Right lobe of liver (tissue), 6 donors: ENCODE measurements at regions not wholly inside any gene's neighbourhood (a gene's known extent, or its start where the extent isn't known, plus 50 kb on each side); places are given as distances from the start of the nearest gene placed in this dataset.

Experiments
- ATAC-seq, 4 donors: fragments of 200-7000 bp; cut with Tn5 transposase; one replicate each; pipeline ENCODE4 v1.9.1; 2020; ENCODE audit warnings: mild to moderate bottlenecking in 4 of 4, moderate library complexity in 4 of 4
- DNase-seq, 3 donors: peaks; one replicate each; pipeline ENCODE4 v3.0.0-alpha.2; 2020
- H3K27ac ChIP-seq, 3 donors: fragments of 200-600 bp; one replicate each; pipeline ENCODE4 v1.8.0; 2022
- H3K27me3 ChIP-seq, 2 donors: fragments of 200-600 bp; one replicate each; pipeline ENCODE4 v1.8.0; 2022
- H3K36me3 ChIP-seq, 4 donors: fragments of 200-600 bp; sonication (generic) in 1 of 4; one replicate each; pipeline versions ENCODE4 v1.5.1 to v1.8.0; 2017 to 2022; ENCODE audit warnings: control low read depth in 1 of 4
- H3K4me1 ChIP-seq, 4 donors: fragments of 200-600 bp; sonication (generic) in 1 of 4; one replicate each; pipeline versions ENCODE4 v1.5.1 to v1.8.0; 2017 to 2022; ENCODE audit warnings: control low read depth in 1 of 4
- H3K4me3 ChIP-seq, 3 donors: fragments of 200-600 bp; one replicate each; pipeline ENCODE4 v1.8.0; 2022
- H3K9me3 ChIP-seq, 4 donors: fragments of 200-600 bp; sonication (generic) in 1 of 4; one replicate each; pipeline versions ENCODE4 v1.5.1 to v1.8.0; 2017 to 2022; ENCODE audit warnings: control low read depth in 1 of 4
- POLR2A ChIP-seq: fragments of 450-650 bp; IDR thresholded peaks from one replicate; pipeline ENCODE4 v1.6.1; 2017; ENCODE audit warnings: antibody characterized with exemption, mild to moderate bottlenecking
- WGBS: methylation state at CpG from one replicate; pipeline ENCODE4 v1.1.6; 2018; ENCODE audit warnings: low coverage, low lambda C conversion rate; ENCODE audit not compliant: insufficient coverage; ENCODE audit errors: missing lambda C conversion rate; 5-methylcytosine and 5-hydroxymethylcytosine counted together
- intact Hi-C, 2 donors: fragments of 100-400 bp; cut with DNase I; formaldehyde crosslinking; loops; one replicate each; pipeline versions ENCODE4 v1.11.2 to v1.14.1; 2022
- TF ChIP-seq, protein P1 (sequence below), 4 donors: fragments of 200-600 bp in 3 of 4; fragments of 450-650 bp in 1 of 4; IDR thresholded peaks; one replicate each; pipeline versions ENCODE4 v1.5.1 to v1.8.0; 2016 to 2022; ENCODE audit warnings: antibody characterized with exemption in 4 of 4, mild to moderate bottlenecking in 2 of 4
- donor health status: DM: no; HTN: yes; CAD: no.
- donor health status: DM: no; HTN: no; CAD: no.
- donor health status: DM: no; HTN: no; CAD: no.
- donor health status: DM: no; HTN: yes; CAD: no.
- donor health status: DM: no; HTN: yes; CAD: no.

GRCh38 chr22:49546811-49547585 lies 280.7 kb downstream of the BRD1 start:
- H3K4me3 ChIP-seq = no peak overlapping the region
- intact Hi-C loops = no loop called here
- peak in 2 of 3 donors; percentile 35 for DNase-seq
- no peaks in the 10 kb centered on the region for H3K36me3 ChIP-seq
- TF ChIP-seq POLR2A = no peak
- TF ChIP-seq, protein P1, sequence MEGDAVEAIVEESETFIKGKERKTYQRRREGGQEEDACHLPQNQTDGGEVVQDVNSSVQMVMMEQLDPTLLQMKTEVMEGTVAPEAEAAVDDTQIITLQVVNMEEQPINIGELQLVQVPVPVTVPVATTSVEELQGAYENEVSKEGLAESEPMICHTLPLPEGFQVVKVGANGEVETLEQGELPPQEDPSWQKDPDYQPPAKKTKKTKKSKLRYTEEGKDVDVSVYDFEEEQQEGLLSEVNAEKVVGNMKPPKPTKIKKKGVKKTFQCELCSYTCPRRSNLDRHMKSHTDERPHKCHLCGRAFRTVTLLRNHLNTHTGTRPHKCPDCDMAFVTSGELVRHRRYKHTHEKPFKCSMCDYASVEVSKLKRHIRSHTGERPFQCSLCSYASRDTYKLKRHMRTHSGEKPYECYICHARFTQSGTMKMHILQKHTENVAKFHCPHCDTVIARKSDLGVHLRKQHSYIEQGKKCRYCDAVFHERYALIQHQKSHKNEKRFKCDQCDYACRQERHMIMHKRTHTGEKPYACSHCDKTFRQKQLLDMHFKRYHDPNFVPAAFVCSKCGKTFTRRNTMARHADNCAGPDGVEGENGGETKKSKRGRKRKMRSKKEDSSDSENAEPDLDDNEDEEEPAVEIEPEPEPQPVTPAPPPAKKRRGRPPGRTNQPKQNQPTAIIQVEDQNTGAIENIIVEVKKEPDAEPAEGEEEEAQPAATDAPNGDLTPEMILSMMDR (IDR thresholded peaks at IDR 0.05) = no peak
- no peak overlapping the region for H3K27ac ChIP-seq
- no peaks in the 10 kb centered on the region for H3K9me3 ChIP-seq
- no peak for ATAC-seq
- H3K4me1 ChIP-seq = no peaks in the 10 kb centered on the region
- 80% methylated on average over 10 of the region's 16 CpGs for WGBS
- no peaks in the 10 kb centered on the region for H3K27me3 ChIP-seq

DNA sequence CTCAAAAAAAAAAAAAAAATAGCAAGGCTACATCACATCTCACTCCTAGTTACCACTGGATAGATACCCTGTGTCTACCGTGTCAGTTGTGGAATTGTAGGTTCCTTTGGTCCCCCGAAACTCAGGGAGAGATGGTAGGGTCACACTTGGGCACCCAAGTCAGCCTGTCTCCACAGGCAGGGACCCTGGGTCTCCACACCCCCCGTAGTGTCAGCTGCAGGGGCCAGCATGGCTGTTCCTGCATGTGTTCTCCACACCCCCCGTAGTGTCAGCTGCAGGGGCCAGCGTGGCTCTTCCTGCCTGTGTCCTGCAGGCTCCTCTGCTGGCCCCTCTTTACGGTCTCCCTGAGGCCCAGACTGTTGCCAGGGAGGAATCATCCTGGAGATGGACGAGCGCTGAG lies 282.1 kb downstream of the BRD1 start:
- ATAC-seq = no peak
- H3K36me3 ChIP-seq = no peaks in the 10 kb centered on the region
- no peak overlapping the region for H3K27ac ChIP-seq
- H3K4me1 ChIP-seq = no peaks in the 10 kb centered on the region
- DNase-seq = peak in 2 of 3 donors; percentile 15 to 16
- TF ChIP-seq, protein P1 (IDR thresholded peaks at IDR 0.05) = no peak
- no peak for TF ChIP-seq POLR2A
- no peaks in the 10 kb centered on the region for H3K9me3 ChIP-seq
- H3K4me3 ChIP-seq = no peak overlapping the region
- WGBS = no CpG with 5 or more reads among the region's 8 CpGs
- no peaks in the 10 kb centered on the region for H3K27me3 ChIP-seq
- intact Hi-C loops = no loop called here

- Histone ChIP-seq H3K36me3 (no peaks in the 10 kb centered on the region), H3K9me3 (no peaks in the 10 kb centered on the region), H3K4me1 (no peaks in the 10 kb centered on the region), H3K27ac (no peak overlapping the region), H3K4me3 (no peak overlapping the region), H3K27me3 (no peaks in the 10 kb centered on the region)
- intact Hi-C loops = no loop called here
- ATAC-seq (no peak), DNase-seq (peak in 1 of 3 donors; percentile 3)
- 75% methylated on average over 10 of the region's 10 CpGs for WGBS
- TF ChIP-seq POLR2A = no peak
- TF ChIP-seq, protein P1 (IDR thresholded peaks at IDR 0.05) = no peak
Measured at GRCh38 chr22:49544286-49544685, 283.4 kb downstream of the BRD1 start.

DNA sequence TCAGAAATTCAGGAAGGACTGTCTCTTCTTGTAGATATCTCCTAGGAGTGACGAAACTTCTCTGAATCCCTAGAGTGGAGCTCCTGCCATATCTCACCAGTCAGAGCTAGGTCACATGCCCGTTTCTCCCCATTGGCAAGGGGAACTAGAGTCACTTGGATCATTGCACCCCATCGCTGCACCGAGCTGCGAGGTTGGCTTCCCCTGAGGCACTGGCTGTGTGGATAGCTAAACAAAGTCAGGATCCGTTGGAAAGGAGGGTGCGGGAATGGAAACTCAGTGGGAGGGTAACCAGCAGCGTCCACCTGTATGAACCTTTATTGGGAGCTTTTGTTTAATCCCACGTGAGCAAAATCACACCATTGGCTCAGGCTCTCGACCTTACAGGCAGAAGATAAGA lies 283.8 kb downstream of the BRD1 start:
- no peak for ATAC-seq
- intact Hi-C loops = no loop called here
- Histone ChIP-seq H3K36me3 (no peaks in the 10 kb centered on the region), H3K4me1 (no peaks in the 10 kb centered on the region), H3K9me3 (no peaks in the 10 kb centered on the region), H3K4me3 (no peak overlapping the region), H3K27ac (no peak overlapping the region), H3K27me3 (no peaks in the 10 kb centered on the region)
- TF ChIP-seq, protein P1 (IDR thresholded peaks at IDR 0.05) = no peak
- TF ChIP-seq POLR2A = no peak
- 76% methylated on average over 7 of the region's 10 CpGs for WGBS
- peak in 2 of 3 donors; percentile 12 to 15 for DNase-seq
